ENCODE measurements at regions not wholly inside any gene's neighbourhood (a gene's known extent, or its start where the extent isn't known, plus 50 kb on each side); places are given as distances from the start of the nearest gene placed in this dataset.

GRCh38 chr1:104084380-104084779, 334.7 kb downstream of the AMY1C start:
- no peak for TF ChIP-seq CTCF (IDR thresholded peaks at IDR 0.05 in 4 of 5, conservative IDR thresholded peaks at IDR 0.05 in 1 of 5)
- TF ChIP-seq POLR2A (IDR thresholded peaks at IDR 0.05), result no peak
